RWPE2 (cell line): ENCODE measurements at regions not wholly inside any gene's neighbourhood (a gene's known extent, or its start where the extent isn't known, plus 50 kb on each side); places are given as distances from the start of the nearest gene placed in this dataset.

Source experiments
- ATAC-seq: fragments of 200-7000 bp; cut with Tn5 transposase; 3 replicates; pipeline ENCODE4 v1.9.1; 2021; ENCODE audit warnings: low read depth
- DNase-seq: peaks from one replicate; pipeline ENCODE4 v3.0.0-alpha.2; 2020; ENCODE audit warnings: low spot score
- H3K27ac ChIP-seq: fragments of 450-650 bp; 2 replicates; pipeline ENCODE4 v1.5.1; 2017; ENCODE audit warnings: mild to moderate bottlenecking; ENCODE audit not compliant: poor library complexity, severe bottlenecking
- H3K27me3 ChIP-seq: fragments of 250-450 bp; sonication (Bioruptor Pico); 2 replicates; pipeline ENCODE4 v1.5.1; 2021; ENCODE audit warnings: mild to moderate bottlenecking, moderate library complexity; ENCODE audit not compliant: insufficient read depth, poor library complexity, severe bottlenecking
- H3K36me3 ChIP-seq: fragments of 250-450 bp; sonication (Bioruptor Pico); 2 replicates; pipeline ENCODE4 v1.5.1; 2020; ENCODE audit warnings: low read depth, mild to moderate bottlenecking, moderate library complexity
- H3K4me1 ChIP-seq: fragments of 250-450 bp; sonication (Bioruptor Pico); 2 replicates; pipeline ENCODE4 v1.5.1; 2021; ENCODE audit warnings: mild to moderate bottlenecking, moderate library complexity; ENCODE audit not compliant: insufficient read depth, poor library complexity, severe bottlenecking
- H3K4me3 ChIP-seq: fragments of 250-450 bp; sonication (Bioruptor Pico); 2 replicates; pipeline ENCODE4 v1.5.1; 2021; ENCODE audit warnings: mild to moderate bottlenecking, moderate library complexity; ENCODE audit not compliant: severe bottlenecking
- H3K9me3 ChIP-seq: fragments of 250-450 bp; sonication (Bioruptor Pico); 2 replicates; pipeline ENCODE4 v1.5.1; 2021; ENCODE audit warnings: mild to moderate bottlenecking, moderate library complexity; ENCODE audit not compliant: severe bottlenecking
- TF ChIP-seq, protein P1 (sequence below): fragments of 450-650 bp; IDR thresholded peaks from one replicate; pipeline ENCODE4 v1.5.1; 2017; ENCODE audit warnings: mild to moderate bottlenecking, moderate library complexity; ENCODE audit not compliant: poor library complexity, severe bottlenecking

DNA sequence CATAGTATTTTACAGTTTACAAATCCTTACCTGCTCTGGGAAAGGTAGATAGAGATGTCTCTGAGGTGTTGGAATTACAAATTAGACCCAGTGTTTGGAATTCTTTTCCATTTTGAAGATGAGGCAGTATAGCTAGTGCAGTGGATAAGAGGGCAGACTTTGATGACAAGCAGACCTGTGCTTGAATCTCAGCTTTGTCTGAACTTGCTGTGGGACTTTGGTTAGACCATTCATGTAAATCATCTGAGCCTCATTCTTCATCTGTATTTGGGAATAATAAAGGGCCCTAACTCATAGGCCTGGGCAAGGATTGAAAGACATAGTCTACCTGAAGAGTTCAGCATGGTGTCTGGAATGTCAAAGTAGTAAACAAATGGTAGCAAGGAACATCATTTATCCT is 77.2 kb upstream of the BOD1L1 start:
- no peak overlapping the region for H3K4me3 ChIP-seq
- TF ChIP-seq, protein P1, sequence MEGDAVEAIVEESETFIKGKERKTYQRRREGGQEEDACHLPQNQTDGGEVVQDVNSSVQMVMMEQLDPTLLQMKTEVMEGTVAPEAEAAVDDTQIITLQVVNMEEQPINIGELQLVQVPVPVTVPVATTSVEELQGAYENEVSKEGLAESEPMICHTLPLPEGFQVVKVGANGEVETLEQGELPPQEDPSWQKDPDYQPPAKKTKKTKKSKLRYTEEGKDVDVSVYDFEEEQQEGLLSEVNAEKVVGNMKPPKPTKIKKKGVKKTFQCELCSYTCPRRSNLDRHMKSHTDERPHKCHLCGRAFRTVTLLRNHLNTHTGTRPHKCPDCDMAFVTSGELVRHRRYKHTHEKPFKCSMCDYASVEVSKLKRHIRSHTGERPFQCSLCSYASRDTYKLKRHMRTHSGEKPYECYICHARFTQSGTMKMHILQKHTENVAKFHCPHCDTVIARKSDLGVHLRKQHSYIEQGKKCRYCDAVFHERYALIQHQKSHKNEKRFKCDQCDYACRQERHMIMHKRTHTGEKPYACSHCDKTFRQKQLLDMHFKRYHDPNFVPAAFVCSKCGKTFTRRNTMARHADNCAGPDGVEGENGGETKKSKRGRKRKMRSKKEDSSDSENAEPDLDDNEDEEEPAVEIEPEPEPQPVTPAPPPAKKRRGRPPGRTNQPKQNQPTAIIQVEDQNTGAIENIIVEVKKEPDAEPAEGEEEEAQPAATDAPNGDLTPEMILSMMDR = no peak
- peaks cover 57% of the 10 kb centered on the region for H3K4me1 ChIP-seq
- ATAC-seq (no peak), DNase-seq (no peak)
- H3K9me3 ChIP-seq = no peaks in the 10 kb centered on the region
- peak overlapping the region; percentile 94 for H3K27ac ChIP-seq
- H3K36me3 ChIP-seq = no peaks in the 10 kb centered on the region
- no peaks in the 10 kb centered on the region for H3K27me3 ChIP-seq

DNA sequence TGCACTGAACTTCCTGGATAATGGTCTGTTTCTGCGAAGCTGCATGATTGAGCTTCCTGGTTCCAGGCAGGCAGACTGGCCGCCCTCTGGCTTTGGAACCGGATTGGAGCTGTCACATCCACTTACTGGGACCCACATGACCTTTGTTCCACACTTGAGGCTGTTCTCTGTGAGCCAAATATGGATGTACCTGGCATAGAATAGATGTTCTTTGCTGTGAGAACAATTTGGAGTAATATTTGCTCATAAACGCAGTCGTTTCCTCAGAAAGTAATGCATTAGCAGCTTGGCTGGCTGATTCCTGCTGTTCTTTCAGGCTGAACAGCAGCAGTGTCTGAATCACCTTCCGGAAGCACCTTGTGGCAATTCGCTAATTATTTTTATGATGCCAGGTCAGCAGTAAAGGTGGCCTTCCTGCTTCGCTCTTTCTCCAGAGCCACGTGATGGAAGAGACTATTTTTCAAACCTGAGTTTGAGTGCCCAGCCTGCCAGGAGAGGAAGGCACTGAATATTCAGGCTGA is 78.1 kb upstream of the BOD1L1 start:
- ATAC-seq (peak; percentile 80), DNase-seq (peak; percentile 63)
- Histone ChIP-seq H3K36me3 (no peaks in the 10 kb centered on the region), H3K9me3 (no peaks in the 10 kb centered on the region), H3K4me1 (peaks cover 49% of the 10 kb centered on the region), H3K27ac (peak overlapping the region; percentile 94), H3K4me3 (no peak overlapping the region), H3K27me3 (no peaks in the 10 kb centered on the region)
- TF ChIP-seq, protein P1 = no peak

DNA sequence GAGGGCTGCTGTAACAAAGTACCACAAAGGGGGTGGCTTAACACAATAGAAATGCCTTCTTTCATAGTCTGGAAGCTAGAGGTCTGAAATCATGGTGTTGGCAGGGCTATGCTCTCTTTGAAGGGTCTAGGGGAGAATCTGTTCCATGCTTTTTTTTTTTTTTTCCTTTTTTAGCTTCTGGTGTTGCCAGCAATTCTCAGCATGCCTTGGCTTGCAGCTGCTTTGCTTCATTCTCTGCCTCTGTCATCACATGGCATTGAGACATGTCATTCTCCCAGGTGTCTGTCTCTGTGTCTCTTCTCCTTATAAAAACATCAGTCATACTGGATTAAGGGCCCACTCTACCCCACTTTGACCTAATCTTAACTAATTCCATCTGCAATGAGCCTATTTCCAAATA is 78.6 kb upstream of the BOD1L1 start:
- peak; percentile 70 for ATAC-seq
- no peaks in the 10 kb centered on the region for H3K36me3 ChIP-seq

DNA sequence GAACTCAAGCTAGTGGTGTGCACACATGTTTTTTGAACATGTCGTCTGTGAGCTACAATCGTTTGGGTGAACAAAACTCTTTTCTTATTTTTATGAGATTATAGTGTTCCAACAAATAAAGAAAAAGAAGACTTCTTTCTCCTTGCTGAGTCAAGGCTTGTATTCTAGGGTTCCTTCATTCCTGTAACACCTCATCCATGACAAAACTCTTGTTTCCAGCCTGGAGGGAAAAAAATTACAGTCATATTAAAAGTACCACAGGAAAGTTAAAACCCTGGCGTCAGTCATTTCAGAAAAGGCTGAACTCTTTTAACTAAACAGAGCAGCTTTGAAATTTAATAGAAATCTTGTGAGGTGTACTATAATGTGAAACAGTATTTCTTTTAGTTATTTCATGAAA is 79.2 kb upstream of the BOD1L1 start:
- Histone ChIP-seq H3K4me1 (peaks cover 38% of the 10 kb centered on the region), H3K27me3 (no peaks in the 10 kb centered on the region), H3K4me3 (no peak overlapping the region), H3K36me3 (no peaks in the 10 kb centered on the region), H3K27ac (peak overlapping the region; percentile 94), H3K9me3 (no peaks in the 10 kb centered on the region)
- ATAC-seq (no peak), DNase-seq (no peak)
- TF ChIP-seq, protein P1 = no peak

More for the DNA sequence above, 78.6 kb upstream of the BOD1L1 start:
- TF ChIP-seq, protein P1 = no peak
- DNase-seq = peak; percentile 73
- no peaks in the 10 kb centered on the region for H3K27me3 ChIP-seq
- no peak overlapping the region for H3K4me3 ChIP-seq
- peak overlapping the region; percentile 94 for H3K27ac ChIP-seq
- H3K4me1 ChIP-seq = peaks cover 44% of the 10 kb centered on the region
- H3K9me3 ChIP-seq = no peaks in the 10 kb centered on the region

DNA sequence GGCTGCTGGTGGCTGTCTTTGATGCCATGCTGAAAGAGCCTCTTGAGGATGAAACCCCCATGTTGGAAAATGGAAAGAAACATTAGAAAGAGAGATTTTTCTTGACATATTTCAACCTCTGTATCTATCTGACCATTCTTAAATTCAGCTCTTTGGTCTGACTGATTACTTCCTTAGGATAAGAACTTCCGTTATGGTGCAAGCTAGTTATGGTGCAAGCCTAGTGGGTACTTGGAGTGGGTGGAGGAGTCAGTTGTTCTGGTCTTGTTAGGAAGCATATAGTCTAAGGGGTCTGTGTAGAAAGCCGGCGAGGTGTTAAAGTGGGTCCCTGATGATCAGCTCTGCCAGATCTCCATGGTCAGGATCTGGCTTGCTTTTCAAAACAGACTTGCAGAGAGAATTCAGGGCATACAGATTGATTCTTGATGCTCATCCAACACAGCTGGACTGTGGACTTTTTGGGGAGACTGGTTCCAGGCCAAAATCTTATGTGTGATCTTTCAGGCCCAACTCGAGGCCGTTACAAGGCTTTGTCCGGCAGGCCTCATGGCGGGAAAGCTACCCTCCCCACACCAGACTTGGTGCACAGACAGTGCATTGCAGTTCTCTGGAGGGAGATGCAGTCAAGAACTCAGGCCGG is 82.8 kb upstream of the BOD1L1 start:
- Histone ChIP-seq H3K4me3 (no peak overlapping the region), H3K4me1 (peaks cover 16% of the 10 kb centered on the region), H3K27ac (no peak overlapping the region), H3K9me3 (no peaks in the 10 kb centered on the region), H3K27me3 (no peaks in the 10 kb centered on the region), H3K36me3 (no peaks in the 10 kb centered on the region)
- ATAC-seq (no peak), DNase-seq (no peak)
- TF ChIP-seq, protein P1 = no peak
